Panc1 (cell line): ENCODE measurements at regions not wholly inside any gene's neighbourhood (a gene's known extent, or its start where the extent isn't known, plus 50 kb on each side); places are given as distances from the start of the nearest gene placed in this dataset.

ENCODE experiments used
- ATAC-seq: fragments of 200-7000 bp; cut with Tn5 transposase; 2 replicates; pipeline ENCODE4 v1.9.1; 2020; ENCODE audit warnings: mild to moderate bottlenecking, moderate library complexity
- BruUV-seq: library from RNA; stranded (reverse); fragments of 400-500 nt; replicated peaks from 2 replicates; lab custom pipeline; 2021; lab: Mats Ljungman, UMichigan
- CTCF ChIA-PET: fragments of 300-600 bp; sonication (Branson Sonifier 250); formaldehyde crosslinking; loops from one replicate; lab custom pipeline; 2022; ENCODE audit warnings: antibody characterized with exemption; lab: Charles Lee
- POLR2A ChIA-PET: fragments of 300-600 bp; sonication (Branson Sonifier 250); formaldehyde crosslinking; loops from one replicate; lab custom pipeline; 2022; ENCODE audit warnings: antibody characterized with exemption; lab: Charles Lee
- DNase-seq: peaks from one replicate; pipeline ENCODE4 v3.0.0-alpha.2; 2010; ENCODE audit warnings: low read depth, low spot score
- H3K27ac ChIP-seq: 2 replicates; pipeline ENCODE4 v1.5.1; 2011; ENCODE audit warnings: mild to moderate bottlenecking, low read length, inconsistent platforms
- H3K27me3 ChIP-seq: fragments of 200-500 bp; sonication (Bioruptor generic); 2 replicates; pipeline ENCODE4 v1.6.0; 2014; ENCODE audit warnings: low read length, inconsistent platforms; ENCODE audit not compliant: control insufficient read depth, insufficient read depth
- H3K36me3 ChIP-seq: fragments of 200-500 bp; sonication (Bioruptor generic); 2 replicates; pipeline ENCODE4 v1.5.1; 2014; ENCODE audit warnings: inconsistent platforms, mild to moderate bottlenecking, low read length, moderate library complexity; ENCODE audit not compliant: control insufficient read depth, insufficient read depth
- H3K4me1 ChIP-seq: 2 replicates; pipeline ENCODE4 v1.5.1; 2011; ENCODE audit warnings: inconsistent platforms, mild to moderate bottlenecking, low read length, moderate library complexity; ENCODE audit not compliant: control insufficient read depth, insufficient read depth
- H3K4me3 ChIP-seq, 2 experiments: 2 replicates each; pipeline ENCODE4 v1.5.1; 2011 to 2012; ENCODE audit warnings: low read depth in 2 of 2, low read length in 2 of 2, mild to moderate bottlenecking in 2 of 2, inconsistent platforms in 1 of 2, moderate library complexity in 1 of 2
- H3K9me3 ChIP-seq: fragments of 200-500 bp; sonication (Bioruptor generic); 2 replicates; pipeline ENCODE4 v1.5.1; 2014; ENCODE audit warnings: low read depth, mild to moderate bottlenecking, inconsistent platforms, low read length, moderate library complexity; ENCODE audit not compliant: control insufficient read depth, insufficient read depth
- CTCF ChIP-seq: fragments of 450-650 bp; IDR thresholded peaks from 2 replicates; pipeline ENCODE4 v1.5.1; 2017; ENCODE audit warnings: mild to moderate bottlenecking
- POLR2AphosphoS5 ChIP-seq: IDR thresholded peaks from 2 replicates; pipeline ENCODE4 v1.6.1; 2012; ENCODE audit warnings: mild to moderate bottlenecking, low read depth, low read length, moderate library complexity
- REST ChIP-seq, 2 experiments: IDR thresholded peaks; 2 replicates each; pipeline ENCODE4 v1.6.1; 2011 to 2012; ENCODE audit warnings: low read depth in 2 of 2, control low read depth in 1 of 2, low read length in 1 of 2, mild to moderate bottlenecking in 1 of 2, moderate library complexity in 1 of 2; ENCODE audit not compliant: insufficient read depth in 1 of 2
- SIN3A ChIP-seq: IDR thresholded peaks from 2 replicates; pipeline ENCODE4 v1.6.1; 2012; ENCODE audit warnings: low read depth, mild to moderate bottlenecking, low read length, moderate library complexity, borderline replicate concordance; ENCODE audit not compliant: insufficient read depth
- TCF7L2 ChIP-seq: IDR thresholded peaks from 2 replicates; pipeline ENCODE4 v1.6.1; 2011; ENCODE audit warnings: mild to moderate bottlenecking, low read depth, low read length, inconsistent platforms
- in situ Hi-C: cut with HindIII; loops from 2 replicates; pipeline ENCODE4 v1.10.0; 2016; ENCODE audit warnings: low sequenced_read_pairs, low pct_unique_long_range_greater_than_20kb
- intact Hi-C: fragments of 100-400 bp; cut with micrococcal nuclease; formaldehyde crosslinking; loops from one replicate; pipeline ENCODE4 v1.10.0; 2022; ENCODE audit not compliant: unreplicated experiment

GRCh38 chr2:41958251-41958650, 89.6 kb upstream of the PKDCC start:
- in situ Hi-C loops = no loop called here
- TF ChIP-seq REST (IDR thresholded peaks at IDR 0.05; ENCODE audit: insufficient read depth in 1 of 2, low read depth in 2 of 2, low read length in 1 of 2) (no peak), TCF7L2 (no peak)
- no peaks in the 10 kb centered on the region for H3K9me3 ChIP-seq
- no peak for DNase-seq
- CTCF ChIA-PET = no interaction called here
- no peaks in the 10 kb centered on the region for H3K36me3 ChIP-seq
- H3K4me1 ChIP-seq = no peaks in the 10 kb centered on the region
- BruUV-seq = no TSS peak
- H3K4me3 ChIP-seq = no peak overlapping the region
- intact Hi-C loops = no loop called here
- H3K27ac ChIP-seq = no peak overlapping the region
- POLR2A ChIA-PET = no interaction called here
- ATAC-seq = no peak
- peaks cover 14% of the 10 kb centered on the region; the same call in 1 of the 2 replicates for H3K27me3 ChIP-seq

GRCh38 chr2:41958775-41959174, 89.0 kb upstream of the PKDCC start:
- Histone ChIP-seq H3K4me1 (no peaks in the 10 kb centered on the region; the same call in 1 of the 2 replicates), H3K36me3 (no peaks in the 10 kb centered on the region), H3K9me3 (no peaks in the 10 kb centered on the region), H3K4me3 (no peak overlapping the region), H3K27ac (no peak overlapping the region), H3K27me3 (peaks cover 14% of the 10 kb centered on the region; the same call in 1 of the 2 replicates)
- ATAC-seq = no peak
- no TSS peak for BruUV-seq
- ChIA-PET POLR2A (no interaction called here), CTCF (no interaction called here)
- DNase-seq = no peak
- in situ Hi-C loops (no loop called here), intact Hi-C loops (no loop called here)
- no peak for TF ChIP-seq POLR2AphosphoS5
- TF ChIP-seq SIN3A = no peak
- TF ChIP-seq TCF7L2 = no peak
- no peak for TF ChIP-seq REST (IDR thresholded peaks at IDR 0.05; ENCODE audit: insufficient read depth in 1 of 2, low read depth in 2 of 2, low read length in 1 of 2)
- no peak for TF ChIP-seq CTCF
